Ovary (tissue), 7 donors: ENCODE measurements at regions not wholly inside any gene's neighbourhood (a gene's known extent, or its start where the extent isn't known, plus 50 kb on each side); places are given as distances from the start of the nearest gene placed in this dataset.

ENCODE experiments used
- DNase-seq, 5 donors: peaks; one replicate each; pipeline ENCODE4 v3.0.0-alpha.2; 2019 to 2020
- H3K27ac ChIP-seq, 2 donors: fragments of 200-600 bp; one replicate each; pipeline versions ENCODE4 v1.5.1 to v1.8.0; 2019 to 2022
- H3K27me3 ChIP-seq: fragments of 200-600 bp; one replicate; pipeline ENCODE4 v1.8.0; 2022
- H3K36me3 ChIP-seq: fragments of 200-600 bp; sonication (generic); one replicate; pipeline ENCODE4 v1.5.1; 2019
- H3K4me1 ChIP-seq: one replicate; pipeline ENCODE4 v1.8.1; 2013; ENCODE audit warnings: mild to moderate bottlenecking, moderate library complexity; ENCODE audit not compliant: insufficient read depth
- H3K4me3 ChIP-seq: fragments of 200-600 bp; sonication (generic); one replicate; pipeline ENCODE4 v1.5.1; 2017
- H3K9me3 ChIP-seq, 2 donors: fragments of 200-600 bp in 1 of 2; sonication (generic) in 1 of 2; one replicate each; pipeline versions ENCODE4 v1.5.1 to v1.8.1; 2013 to 2019; ENCODE audit warnings: mild to moderate bottlenecking in 1 of 2, moderate library complexity in 1 of 2
- CTCF ChIP-seq, 3 donors: fragments of 450-650 bp in 2 of 3; fragments of 200-600 bp in 1 of 3; IDR thresholded peaks; one replicate each; pipeline versions ENCODE4 v1.5.1 to v1.8.0; 2016 to 2022; ENCODE audit warnings: antibody characterized with exemption in 3 of 3, mild to moderate bottlenecking in 1 of 3
- EP300 ChIP-seq: sonication (generic); formaldehyde crosslinking; IDR thresholded peaks from one replicate; pipeline ENCODE4 v1.6.1; 2017; ENCODE audit warnings: antibody characterized with exemption
- POLR2A ChIP-seq: fragments of 450-650 bp; IDR thresholded peaks from one replicate; pipeline ENCODE4 v1.6.1; 2017; ENCODE audit warnings: antibody characterized with exemption, mild to moderate bottlenecking, moderate library complexity
- WGBS, 3 donors: extraction: QIAGEN DNeasy Blood & Tissue Kit in 1 of 3; methylation state at CpG; one replicate each; pipeline versions ENCODE4 v1.1.5 to v1.1.7; 2013 to 2017; 5-methylcytosine and 5-hydroxymethylcytosine counted together
- intact Hi-C, 4 donors: fragments of 100-400 bp; cut with DNase I; formaldehyde crosslinking; loops; one replicate each; pipeline versions ENCODE4 v1.11.0 to v1.15.1; 2022 to 2023
- donor health status: DM: no; HTN: no; CAD: no; lungs with moderate emphysema.
- donor health status: DM: no; HTN: no; CAD: no.
- donor health status: Bipolar disorder and iron deficiency.
- donor health status: DM: no; HTN: no; CAD: no.
- donor health status: DM: yes; HTN: yes; CAD: no.

DNA sequence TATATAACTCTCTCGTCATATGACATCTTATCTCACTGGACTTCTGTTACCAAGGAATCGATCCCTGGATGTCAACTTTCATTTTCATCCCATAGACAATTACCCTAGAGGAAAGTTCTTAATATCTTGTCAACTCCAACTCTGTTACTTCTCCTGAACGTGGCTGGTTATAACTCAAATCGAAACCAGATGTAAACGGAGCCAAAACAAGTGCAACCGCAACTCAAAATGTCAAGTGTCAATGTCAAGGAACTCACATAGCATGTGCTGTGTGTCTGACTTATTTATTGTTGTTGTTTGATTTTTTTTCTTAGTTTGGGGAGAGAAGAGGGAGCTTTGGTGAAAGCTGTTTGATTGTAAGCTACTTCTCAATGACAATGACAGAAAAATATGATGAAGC lies 108.6 kb downstream of the VIP start:
- Histone ChIP-seq H3K27me3 (no peaks in the 10 kb centered on the region), H3K27ac (no peak overlapping the region), H3K4me3 (no peak overlapping the region), H3K4me1 (no peaks in the 10 kb centered on the region), H3K36me3 (no peaks in the 10 kb centered on the region), H3K9me3 (no peaks in the 10 kb centered on the region)
- WGBS, 3 donors: 10 to 39% (median 13%) methylated on average over 6 of the region's 6 CpGs
- no peak for TF ChIP-seq POLR2A
- TF ChIP-seq EP300: no peak
- no peak for TF ChIP-seq CTCF (IDR thresholded peaks at IDR 0.05)
- DNase-seq: no peak
- intact Hi-C loops: no loop called here

- WGBS, 3 donors: 54 to 58% (median 57%) methylated on average over 10 of the region's 10 CpGs
- TF ChIP-seq CTCF (IDR thresholded peaks at IDR 0.05): peak in 1 of 3 donors; percentile 20
- TF ChIP-seq POLR2A: no peak
These were observed 113.2 kb downstream of the VIP start for GRCh38 chr6:152863618-152864326.

GRCh38 chr6:152874267-152874666 lies 108.6 kb downstream of the FBXO5 start:
- Histone ChIP-seq H3K27me3 (no peaks in the 10 kb centered on the region), H3K4me1 (no peaks in the 10 kb centered on the region), H3K27ac (no peak overlapping the region), H3K4me3 (no peak overlapping the region), H3K36me3 (no peaks in the 10 kb centered on the region), H3K9me3 (no peaks in the 10 kb centered on the region)
- intact Hi-C loops: no loop called here
- no peak for TF ChIP-seq EP300
- no peak for TF ChIP-seq CTCF (IDR thresholded peaks at IDR 0.05)
- TF ChIP-seq POLR2A: no peak
- DNase-seq: no peak
- WGBS, 3 donors: 66 to 88% (median 87%) methylated on average over 5 of the region's 5 CpGs

More at GRCh38 chr6:152863618-152864326, 113.2 kb downstream of the VIP start:
- no peaks in the 10 kb centered on the region for H3K36me3 ChIP-seq
- no peaks in the 10 kb centered on the region for H3K4me1 ChIP-seq
- DNase-seq: peak; percentile 27 to 67 (median 46)
- no peaks in the 10 kb centered on the region for H3K27me3 ChIP-seq
- H3K27ac ChIP-seq: no peak overlapping the region
- H3K9me3 ChIP-seq: no peaks in the 10 kb centered on the region
- H3K4me3 ChIP-seq: no peak overlapping the region
- intact Hi-C loops: loop anchor here in 1 of 4 donors (10.0 kb wide), 1 partner anchor 161 kb away; no protein-coding TSS in a partner anchor

GRCh38 chr6:152874846-152875568 lies 107.8 kb downstream of the FBXO5 start:
- Histone ChIP-seq H3K27me3 (no peaks in the 10 kb centered on the region), H3K4me1 (no peaks in the 10 kb centered on the region), H3K36me3 (no peaks in the 10 kb centered on the region), H3K27ac (no peak overlapping the region), H3K9me3 (no peaks in the 10 kb centered on the region), H3K4me3 (no peak overlapping the region)
- intact Hi-C loops: no loop called here
- 42 to 57% (median 46%) methylated on average over 6 of the region's 6 CpGs for WGBS, 3 donors
- TF ChIP-seq CTCF (IDR thresholded peaks at IDR 0.05) (no peak), POLR2A (no peak), EP300 (no peak)
- DNase-seq: no peak
